ENCODE measurements at regions not wholly inside any gene's neighbourhood (a gene's known extent, or its start where the extent isn't known, plus 50 kb on each side); places are given as distances from the start of the nearest gene placed in this dataset.
"Not testable (repeated sequence)": the region's sequence is repeated elsewhere in the genome, so short reads cannot be mapped to it uniquely, and the experiment has no call there.

GRCh38 chr12:54713876-54714275 is 65.7 kb upstream of the DCD start:
- DNase-seq: not testable (repeated sequence)

DNA sequence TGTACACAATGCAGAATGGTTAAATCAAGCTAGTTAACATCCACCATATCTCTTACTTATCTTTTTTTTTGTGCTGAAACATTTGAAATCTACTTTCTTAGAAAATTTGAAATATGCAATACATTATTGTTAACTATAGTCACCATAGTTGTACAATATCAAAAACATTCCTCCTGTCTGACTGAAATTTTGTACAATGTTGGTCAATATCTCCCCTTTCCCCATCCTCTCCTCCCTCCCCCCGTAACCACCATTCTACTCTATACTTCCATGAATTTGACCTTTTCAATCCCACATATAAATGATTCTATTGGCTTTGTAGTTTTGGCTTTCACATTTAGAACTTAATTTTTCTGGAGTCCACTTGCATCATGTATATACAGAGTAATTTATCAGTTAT is 63.5 kb upstream of the DCD start:
- DNase-seq: no peak

DNA sequence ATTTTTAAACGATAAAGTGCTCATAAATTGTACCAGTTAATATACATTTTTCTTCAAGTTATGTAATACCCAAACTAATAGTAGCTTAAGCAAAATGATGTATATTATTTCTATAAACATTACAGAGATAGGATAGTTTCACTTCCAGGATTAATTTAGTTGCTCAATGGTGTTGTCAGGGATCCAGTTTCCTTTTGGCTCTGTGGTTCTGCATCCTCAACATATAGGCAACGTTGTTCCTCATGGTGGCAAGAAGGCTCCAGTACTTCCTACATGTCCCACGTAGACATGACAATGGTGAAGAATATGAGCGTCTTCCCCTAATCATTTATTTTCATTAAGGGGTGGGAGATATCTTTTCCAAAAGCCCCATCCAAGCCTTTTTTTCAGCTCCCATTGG is 60.7 kb upstream of the DCD start:
- no peak for DNase-seq

- no peak for DNase-seq
Measured at GRCh38 chr12:54704202-54704601, 56.0 kb upstream of the DCD start.

- peak in 2 of 58 donors; percentile 4 to 42 for DNase-seq
Measured at GRCh38 chr12:54701940-54702592, 53.9 kb upstream of the DCD start.

- no peak for DNase-seq
Measured at GRCh38 chr12:54700849-54701248, 52.7 kb upstream of the DCD start.

DNA sequence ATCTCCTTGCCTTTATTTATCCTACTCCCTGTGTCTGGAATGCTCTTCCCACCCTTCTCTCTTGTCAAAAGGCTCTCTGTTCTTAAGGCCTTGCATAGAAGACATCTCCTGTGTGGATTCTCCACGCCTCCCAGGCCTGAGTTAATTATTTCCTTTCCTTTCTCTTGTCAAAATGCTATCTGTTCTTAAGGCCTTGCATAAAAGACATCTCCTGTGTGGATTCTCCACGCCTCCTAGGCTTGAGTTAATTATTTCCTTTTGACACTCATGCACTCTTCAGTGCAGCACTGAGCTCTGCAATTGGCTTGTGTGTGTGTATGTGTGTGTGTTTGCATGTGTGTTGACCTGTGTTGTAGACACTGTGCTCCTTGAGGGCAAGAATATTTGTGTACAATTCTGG is 52.1 kb upstream of the DCD start:
- DNase-seq: no peak
